Activated CD8-positive, alpha-beta T cell treated with anti-CD3 and anti-CD28 coated beads for 36 hours (primary cell): ENCODE measurements at regions not wholly inside any gene's neighbourhood (a gene's known extent, or its start where the extent isn't known, plus 50 kb on each side); places are given as distances from the start of the nearest gene placed in this dataset.

Source experiments
- ATAC-seq: fragments of 200-7000 bp; cut with Tn5 transposase; one replicate; pipeline ENCODE4 v1.10.0; 2021; ENCODE audit warnings: mild to moderate bottlenecking, moderate library complexity
- CTCF ChIA-PET: fragments of 350-600 bp; sonication (Branson Sonifier 250); formaldehyde crosslinking; loops from one replicate; lab custom pipeline; 2021; ENCODE audit warnings: antibody characterized with exemption; lab: Charles Lee
- POLR2A ChIA-PET: fragments of 350-600 bp; sonication (Branson Sonifier 250); formaldehyde crosslinking; loops from one replicate; lab custom pipeline; 2021; ENCODE audit warnings: antibody characterized with exemption; lab: Charles Lee
- DNase-seq: peaks from one replicate; pipeline ENCODE4 v3.0.0-alpha.2; 2020
- H3K27ac Mint-ChIP-seq: one replicate; pipeline ENCODE4 v1.8.0; 2021; ENCODE audit warnings: mild to moderate bottlenecking, mixed read lengths
- H3K27me3 Mint-ChIP-seq: one replicate; pipeline ENCODE4 v1.8.0; 2021; ENCODE audit warnings: mixed read lengths
- H3K36me3 Mint-ChIP-seq: one replicate; pipeline ENCODE4 v1.8.0; 2021; ENCODE audit warnings: low read depth, mixed read lengths
- H3K4me1 Mint-ChIP-seq: one replicate; pipeline ENCODE4 v1.8.0; 2021; ENCODE audit warnings: low read depth, mixed read lengths
- H3K4me3 Mint-ChIP-seq: one replicate; pipeline ENCODE4 v1.8.0; 2021; ENCODE audit warnings: mild to moderate bottlenecking, moderate library complexity, mixed read lengths
- H3K9me3 Mint-ChIP-seq: one replicate; pipeline ENCODE4 v1.8.0; 2021; ENCODE audit warnings: mixed read lengths
- CTCF ChIP-seq: fragments of 200-600 bp; IDR thresholded peaks from one replicate; pipeline ENCODE4 v1.8.0; 2022; ENCODE audit warnings: antibody characterized with exemption, mild to moderate bottlenecking
- intact Hi-C: fragments of 100-400 bp; cut with micrococcal nuclease; formaldehyde crosslinking; loops from one replicate; pipeline ENCODE4 v1.10.0; 2022

- POLR2A ChIA-PET: no interaction called here
- Mint-ChIP-seq H3K4me1 (no peaks in the 10 kb centered on the region), H3K36me3 (no peaks in the 10 kb centered on the region), H3K27me3 (no peaks in the 10 kb centered on the region), H3K9me3 (no peaks in the 10 kb centered on the region), H3K4me3 (no peak overlapping the region), H3K27ac (no peak overlapping the region)
- DNase-seq (no peak), ATAC-seq (no peak)
- CTCF ChIA-PET: no interaction called here
- no peak for TF ChIP-seq CTCF
- intact Hi-C loops: no loop called here
Observed at GRCh38 chr13:66171920-66172319, 1058.2 kb downstream of the PCDH9 start.

- H3K4me1 Mint-ChIP-seq: no peaks in the 10 kb centered on the region
- H3K36me3 Mint-ChIP-seq: no peaks in the 10 kb centered on the region
- TF ChIP-seq CTCF: no peak
- ATAC-seq (no peak), DNase-seq (no peak)
- CTCF ChIA-PET: no interaction called here
- intact Hi-C loops: no loop called here
- H3K9me3 Mint-ChIP-seq: no peaks in the 10 kb centered on the region
- POLR2A ChIA-PET: no interaction called here
- no peak overlapping the region for H3K27ac Mint-ChIP-seq
- H3K27me3 Mint-ChIP-seq: no peaks in the 10 kb centered on the region
- H3K4me3 Mint-ChIP-seq: no peak overlapping the region
Observed at GRCh38 chr13:66162470-66162869, 1067.7 kb downstream of the PCDH9 start.

- ChIA-PET POLR2A (no interaction called here), CTCF (no interaction called here)
- no peak for TF ChIP-seq CTCF
- no peak for ATAC-seq
- Mint-ChIP-seq H3K4me3 (no peak overlapping the region), H3K4me1 (no peaks in the 10 kb centered on the region), H3K36me3 (no peaks in the 10 kb centered on the region), H3K27me3 (no peaks in the 10 kb centered on the region), H3K9me3 (no peaks in the 10 kb centered on the region), H3K27ac (no peak overlapping the region)
- intact Hi-C loops: no loop called here
- DNase-seq: no peak
Observed at GRCh38 chr13:66159511-66159910, 1070.6 kb downstream of the PCDH9 start.

GRCh38 chr13:66154976-66155375, 1075.2 kb downstream of the PCDH9 start:
- no peak for ATAC-seq
- Mint-ChIP-seq H3K36me3 (no peaks in the 10 kb centered on the region), H3K4me3 (no peak overlapping the region), H3K4me1 (no peaks in the 10 kb centered on the region), H3K27ac (no peak overlapping the region), H3K9me3 (no peaks in the 10 kb centered on the region), H3K27me3 (no peaks in the 10 kb centered on the region)
- DNase-seq: no peak
- CTCF ChIA-PET: no interaction called here
- intact Hi-C loops: no loop called here
- POLR2A ChIA-PET: no interaction called here
- TF ChIP-seq CTCF: no peak

- no peak for ATAC-seq
- ChIA-PET POLR2A (no interaction called here), CTCF (no interaction called here)
- no peak for TF ChIP-seq CTCF
- Mint-ChIP-seq H3K4me1 (no peaks in the 10 kb centered on the region), H3K4me3 (no peak overlapping the region), H3K27me3 (no peaks in the 10 kb centered on the region), H3K9me3 (no peaks in the 10 kb centered on the region), H3K27ac (no peak overlapping the region), H3K36me3 (no peaks in the 10 kb centered on the region)
- intact Hi-C loops: no loop called here
- DNase-seq: no peak
Observed at GRCh38 chr13:66154354-66154753, 1075.8 kb downstream of the PCDH9 start.
